HL-60 (cell line): ENCODE measurements at regions not wholly inside any gene's neighbourhood (a gene's known extent, or its start where the extent isn't known, plus 50 kb on each side); places are given as distances from the start of the nearest gene placed in this dataset.

Experiments used
- DNase-seq, 2 experiments: peaks; one replicate each; pipeline ENCODE4 v3.0.0-alpha.2; 2010 to 2020; ENCODE audit warnings: low read depth in 1 of 2, low spot score in 1 of 2
- H3K27ac ChIP-seq: fragments of 250-450 bp; sonication (Bioruptor Pico); replicated peaks from 2 replicates; pipeline ENCODE4 v1.5.1; 2020; ENCODE audit warnings: mild to moderate bottlenecking, moderate library complexity
- H3K27me3 ChIP-seq: fragments of 250-450 bp; sonication (Bioruptor Pico); 2 replicates; pipeline ENCODE4 v1.5.1; 2021; ENCODE audit warnings: mild to moderate bottlenecking, moderate library complexity; ENCODE audit not compliant: insufficient read depth, poor library complexity, severe bottlenecking
- H3K4me3 ChIP-seq: replicated peaks from 2 replicates; pipeline ENCODE4 v1.5.1; 2011; ENCODE audit warnings: mild to moderate bottlenecking, control low read depth, low read length; ENCODE audit not compliant: insufficient read depth
- GABPA ChIP-seq: IDR thresholded peaks from 2 replicates; pipeline ENCODE4 v1.6.1; 2012; ENCODE audit warnings: low read depth
- POLR2AphosphoS5 ChIP-seq: IDR thresholded peaks from 2 replicates; pipeline ENCODE4 v1.6.1; 2012; ENCODE audit warnings: low read depth
- SPI1 ChIP-seq: IDR thresholded peaks from 2 replicates; pipeline ENCODE4 v1.6.1; 2012; ENCODE audit warnings: low read depth, mild to moderate bottlenecking, borderline replicate concordance
- TF ChIP-seq, protein P1 (sequence below): IDR thresholded peaks from 2 replicates; pipeline ENCODE4 v1.6.1; 2012; ENCODE audit warnings: low read depth; ENCODE audit not compliant: insufficient replicate concordance
- TF ChIP-seq, protein P2 (sequence below): IDR thresholded peaks from one replicate; pipeline ENCODE4 v1.5.1; 2011; ENCODE audit warnings: low read length, control low read depth, inconsistent platforms; ENCODE audit not compliant: insufficient read depth

DNA sequence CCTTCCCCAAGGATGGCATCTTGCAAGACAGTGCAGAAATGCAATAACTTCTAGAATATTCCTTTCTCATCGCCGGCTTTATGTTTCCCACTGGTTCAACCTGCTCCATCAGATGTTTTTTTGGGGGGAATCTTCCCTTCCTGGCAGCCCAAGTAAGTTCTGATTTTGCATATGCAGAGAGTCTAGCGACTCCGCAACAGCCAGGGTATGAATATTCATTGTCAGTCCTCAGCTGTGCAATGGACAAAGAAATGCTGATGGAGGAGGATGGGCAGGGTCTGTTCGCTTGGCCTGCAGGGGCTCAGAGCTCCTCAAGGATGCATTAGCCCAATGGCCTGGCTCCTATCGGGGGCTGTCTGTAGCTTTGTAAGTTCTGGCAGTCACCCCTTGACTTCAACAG is 358.8 kb upstream of the CCL2 start:
- DNase-seq, result no peak
- TF ChIP-seq, protein P1, sequence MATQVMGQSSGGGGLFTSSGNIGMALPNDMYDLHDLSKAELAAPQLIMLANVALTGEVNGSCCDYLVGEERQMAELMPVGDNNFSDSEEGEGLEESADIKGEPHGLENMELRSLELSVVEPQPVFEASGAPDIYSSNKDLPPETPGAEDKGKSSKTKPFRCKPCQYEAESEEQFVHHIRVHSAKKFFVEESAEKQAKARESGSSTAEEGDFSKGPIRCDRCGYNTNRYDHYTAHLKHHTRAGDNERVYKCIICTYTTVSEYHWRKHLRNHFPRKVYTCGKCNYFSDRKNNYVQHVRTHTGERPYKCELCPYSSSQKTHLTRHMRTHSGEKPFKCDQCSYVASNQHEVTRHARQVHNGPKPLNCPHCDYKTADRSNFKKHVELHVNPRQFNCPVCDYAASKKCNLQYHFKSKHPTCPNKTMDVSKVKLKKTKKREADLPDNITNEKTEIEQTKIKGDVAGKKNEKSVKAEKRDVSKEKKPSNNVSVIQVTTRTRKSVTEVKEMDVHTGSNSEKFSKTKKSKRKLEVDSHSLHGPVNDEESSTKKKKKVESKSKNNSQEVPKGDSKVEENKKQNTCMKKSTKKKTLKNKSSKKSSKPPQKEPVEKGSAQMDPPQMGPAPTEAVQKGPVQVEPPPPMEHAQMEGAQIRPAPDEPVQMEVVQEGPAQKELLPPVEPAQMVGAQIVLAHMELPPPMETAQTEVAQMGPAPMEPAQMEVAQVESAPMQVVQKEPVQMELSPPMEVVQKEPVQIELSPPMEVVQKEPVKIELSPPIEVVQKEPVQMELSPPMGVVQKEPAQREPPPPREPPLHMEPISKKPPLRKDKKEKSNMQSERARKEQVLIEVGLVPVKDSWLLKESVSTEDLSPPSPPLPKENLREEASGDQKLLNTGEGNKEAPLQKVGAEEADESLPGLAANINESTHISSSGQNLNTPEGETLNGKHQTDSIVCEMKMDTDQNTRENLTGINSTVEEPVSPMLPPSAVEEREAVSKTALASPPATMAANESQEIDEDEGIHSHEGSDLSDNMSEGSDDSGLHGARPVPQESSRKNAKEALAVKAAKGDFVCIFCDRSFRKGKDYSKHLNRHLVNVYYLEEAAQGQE, result no peak
- no peak for TF ChIP-seq POLR2AphosphoS5
- no peak overlapping the region for H3K4me3 ChIP-seq
- peaks cover 6% of the 10 kb centered on the region for H3K27me3 ChIP-seq
- no peak overlapping the region for H3K27ac ChIP-seq

DNA sequence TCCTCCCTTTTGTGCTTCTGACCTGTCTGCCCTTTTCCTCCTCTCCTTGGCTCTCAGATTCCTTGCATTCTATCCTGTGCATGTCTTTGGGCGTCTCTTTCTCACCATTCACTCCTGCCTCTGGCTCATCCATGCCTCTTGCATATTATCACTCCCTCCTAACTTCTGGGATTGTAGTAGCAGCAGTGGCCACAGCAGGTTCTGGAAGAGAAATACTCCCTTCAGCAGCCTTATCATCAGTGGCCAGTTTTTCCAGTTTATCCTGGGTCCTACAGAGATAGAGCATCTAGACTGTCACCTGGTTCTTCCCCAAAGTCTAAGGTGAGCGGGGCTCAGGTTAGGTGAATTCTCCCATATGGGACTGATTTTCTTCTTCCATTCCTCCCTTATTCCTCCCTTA is 354.0 kb upstream of the CCL2 start:
- no peak for DNase-seq
- TF ChIP-seq, protein P2, sequence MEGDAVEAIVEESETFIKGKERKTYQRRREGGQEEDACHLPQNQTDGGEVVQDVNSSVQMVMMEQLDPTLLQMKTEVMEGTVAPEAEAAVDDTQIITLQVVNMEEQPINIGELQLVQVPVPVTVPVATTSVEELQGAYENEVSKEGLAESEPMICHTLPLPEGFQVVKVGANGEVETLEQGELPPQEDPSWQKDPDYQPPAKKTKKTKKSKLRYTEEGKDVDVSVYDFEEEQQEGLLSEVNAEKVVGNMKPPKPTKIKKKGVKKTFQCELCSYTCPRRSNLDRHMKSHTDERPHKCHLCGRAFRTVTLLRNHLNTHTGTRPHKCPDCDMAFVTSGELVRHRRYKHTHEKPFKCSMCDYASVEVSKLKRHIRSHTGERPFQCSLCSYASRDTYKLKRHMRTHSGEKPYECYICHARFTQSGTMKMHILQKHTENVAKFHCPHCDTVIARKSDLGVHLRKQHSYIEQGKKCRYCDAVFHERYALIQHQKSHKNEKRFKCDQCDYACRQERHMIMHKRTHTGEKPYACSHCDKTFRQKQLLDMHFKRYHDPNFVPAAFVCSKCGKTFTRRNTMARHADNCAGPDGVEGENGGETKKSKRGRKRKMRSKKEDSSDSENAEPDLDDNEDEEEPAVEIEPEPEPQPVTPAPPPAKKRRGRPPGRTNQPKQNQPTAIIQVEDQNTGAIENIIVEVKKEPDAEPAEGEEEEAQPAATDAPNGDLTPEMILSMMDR, result no peak
- no peak for TF ChIP-seq SPI1
- TF ChIP-seq GABPA, result no peak
- no peak for TF ChIP-seq POLR2AphosphoS5
- TF ChIP-seq, protein P1, result no peak
- Histone ChIP-seq H3K27me3 (peaks cover 7% of the 10 kb centered on the region), H3K27ac (no peak overlapping the region), H3K4me3 (no peak overlapping the region)

DNA sequence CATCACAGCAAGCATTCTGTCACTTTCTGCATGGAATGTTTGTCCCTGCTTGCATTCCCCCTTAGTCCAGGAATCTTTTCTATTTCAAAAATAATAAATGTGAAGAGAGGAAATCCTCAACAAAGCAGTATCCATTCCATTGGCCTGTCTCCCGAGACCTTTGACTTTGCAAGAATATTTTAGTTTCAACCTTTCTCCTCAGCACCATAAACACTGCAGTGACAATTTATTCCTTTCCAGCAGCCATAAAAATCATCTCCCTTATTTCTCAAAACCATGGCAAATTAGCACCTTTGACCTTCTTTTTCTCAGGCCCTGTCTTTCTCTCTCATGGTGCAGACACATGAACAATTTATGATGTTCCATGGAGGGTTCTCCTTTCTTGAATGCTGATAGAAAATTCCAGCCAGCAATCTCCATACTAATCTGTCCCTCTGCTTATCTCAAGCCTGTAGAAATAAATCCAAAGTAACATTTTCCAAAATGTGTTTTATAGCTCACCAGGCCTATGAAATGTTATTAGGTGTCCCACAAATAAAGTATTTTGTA is 352.1 kb upstream of the CCL2 start:
- TF ChIP-seq GABPA (no peak), SPI1 (no peak), POLR2AphosphoS5 (no peak)
- TF ChIP-seq, protein P1, result no peak
- TF ChIP-seq, protein P2, result no peak
- Histone ChIP-seq H3K27me3 (peaks cover 7% of the 10 kb centered on the region), H3K4me3 (no peak overlapping the region), H3K27ac (no peak overlapping the region)
- no peak for DNase-seq
